Spleen (tissue), 11 donors: ENCODE measurements at regions not wholly inside any gene's neighbourhood (a gene's known extent, or its start where the extent isn't known, plus 50 kb on each side); places are given as distances from the start of the nearest gene placed in this dataset.
"Not testable (repeated sequence)": the region's sequence is repeated elsewhere in the genome, so short reads cannot be mapped to it uniquely, and the experiment has no call there.

Experiments
- DNase-seq: peaks from one replicate; pipeline ENCODE4 v3.0.0-alpha.2; 2020
- H3K27ac ChIP-seq, 8 donors: fragments of 200-600 bp; sonication (generic) in 7 of 8; 1 replicate in 4 of 8; 2 replicates in 4 of 8; pipeline versions ENCODE4 v1.5.0 to v1.8.0; 2016 to 2021; ENCODE audit warnings: inconsistent platforms in 4 of 8, mild to moderate bottlenecking in 4 of 8, moderate library complexity in 1 of 8
- H3K27me3 ChIP-seq, 7 donors: fragments of 200-600 bp; sonication (generic) in 6 of 7; replicated peaks in 1 of 7; 1 replicate in 4 of 7; 2 replicates in 3 of 7; pipeline versions ENCODE4 v1.5.0 to v1.8.0; 2016 to 2021; ENCODE audit warnings: inconsistent platforms in 3 of 7, mild to moderate bottlenecking in 1 of 7
- H3K36me3 ChIP-seq, 6 donors: fragments of 200-600 bp; sonication (generic) in 5 of 6; 1 replicate in 4 of 6; 2 replicates in 2 of 6; pipeline versions ENCODE4 v1.5.0 to v1.8.0; 2016 to 2021; ENCODE audit warnings: inconsistent platforms in 2 of 6
- H3K4me1 ChIP-seq, 6 donors: fragments of 200-600 bp; sonication (generic) in 5 of 6; 1 replicate in 3 of 6; 2 replicates in 3 of 6; pipeline versions ENCODE4 v1.5.0 to v1.8.0; 2016 to 2021; ENCODE audit warnings: inconsistent platforms in 3 of 6
- H3K4me3 ChIP-seq, 8 donors: fragments of 200-600 bp; sonication (generic) in 7 of 8; 1 replicate in 4 of 8; 2 replicates in 4 of 8; pipeline versions ENCODE4 v1.5.0 to v1.8.0; 2016 to 2021; ENCODE audit warnings: inconsistent platforms in 4 of 8, mild to moderate bottlenecking in 4 of 8, moderate library complexity in 2 of 8
- H3K9me3 ChIP-seq, 8 donors: fragments of 200-600 bp; sonication (generic) in 7 of 8; 1 replicate in 4 of 8; 2 replicates in 4 of 8; pipeline versions ENCODE4 v1.5.0 to v1.8.0; 2016 to 2021; ENCODE audit warnings: inconsistent platforms in 4 of 8
- POLR2A ChIP-seq, 3 donors: fragments of 450-650 bp; IDR thresholded peaks; one replicate each; pipeline ENCODE4 v1.5.1; 2017; ENCODE audit warnings: antibody characterized with exemption in 3 of 3, mild to moderate bottlenecking in 1 of 3
- POLR2AphosphoS5 ChIP-seq, 3 donors: sonication (generic); formaldehyde crosslinking; IDR thresholded peaks; one replicate each; pipeline ENCODE4 v1.5.1; 2017; ENCODE audit warnings: antibody characterized with exemption in 3 of 3
- WGBS, 5 donors: extraction: QIAGEN DNeasy Blood & Tissue Kit in 3 of 5; methylation state at CpG; one replicate each; pipeline versions ENCODE4 v1.1.5 to v1.1.7; 2013 to 2018; 5-methylcytosine and 5-hydroxymethylcytosine counted together
- intact Hi-C: fragments of 100-400 bp; cut with DNase I; formaldehyde crosslinking; loops from one replicate; pipeline ENCODE4 v1.15.0; 2023; ENCODE audit warnings: low total_unique reads
- TF ChIP-seq, protein P1 (sequence below), 11 experiments: fragments of 200-600 bp in 7 of 11; fragments of 450-650 bp in 4 of 11; sonication (generic) in 4 of 11; IDR thresholded peaks in 8 of 11; conservative IDR thresholded peaks in 3 of 11; 1 replicate in 7 of 11; 2 replicates in 4 of 11; pipeline versions ENCODE4 v1.4.0 to v1.8.0; 2016 to 2021; ENCODE audit warnings: antibody characterized with exemption in 11 of 11, inconsistent platforms in 4 of 11, mild to moderate bottlenecking in 1 of 11
- donor health status: healthy with polysubstance abuse.
- donor health status: DM: no; HTN: no; CAD: no; lungs with moderate emphysema.
- donor health status: DM: no; HTN: no; CAD: no.
- donor health status: Bipolar disorder and iron deficiency.
- donor health status: healthy.
- donor health status: DM: no; HTN: no; CAD: no.
- donor health status: DM: yes; HTN: yes; CAD: no.

DNA sequence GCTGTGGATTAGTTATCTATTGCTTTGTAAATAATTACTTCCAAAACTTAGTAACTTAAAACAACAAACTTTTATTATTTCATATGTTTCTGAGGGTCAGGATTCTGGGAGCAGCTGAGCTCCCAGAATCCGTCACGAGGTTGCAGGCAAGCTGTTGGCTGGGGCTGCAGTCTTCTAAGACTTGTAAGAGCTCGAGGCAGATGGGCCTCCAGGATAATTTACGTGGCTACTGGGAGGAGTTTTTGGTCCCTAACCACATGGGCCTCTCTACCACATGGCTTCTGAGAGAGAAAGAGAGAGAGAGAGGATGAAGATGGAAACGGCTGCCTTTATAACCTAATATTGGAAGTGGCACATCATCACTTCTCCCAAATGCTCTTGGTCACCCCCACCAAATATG, 64.9 kb upstream of the SULF2 start:
- peaks cover 0 to 5% (median 0%) of the 10 kb centered on the region in 8 donors for H3K9me3 ChIP-seq
- peaks cover 0 to 32% (median 0%) of the 10 kb centered on the region in 7 donors for H3K27me3 ChIP-seq
- intact Hi-C loops: no loop called here
- H3K4me3 ChIP-seq: no peak overlapping the region
- no peak for DNase-seq
- 66 to 77% (median 71%) methylated on average over 5 of the region's 5 CpGs for WGBS, 5 donors
- no peaks in the 10 kb centered on the region for H3K36me3 ChIP-seq
- no peak for TF ChIP-seq POLR2A (IDR thresholded peaks at IDR 0.05)
- TF ChIP-seq POLR2AphosphoS5 (IDR thresholded peaks at IDR 0.05): no peak
- TF ChIP-seq, protein P1, sequence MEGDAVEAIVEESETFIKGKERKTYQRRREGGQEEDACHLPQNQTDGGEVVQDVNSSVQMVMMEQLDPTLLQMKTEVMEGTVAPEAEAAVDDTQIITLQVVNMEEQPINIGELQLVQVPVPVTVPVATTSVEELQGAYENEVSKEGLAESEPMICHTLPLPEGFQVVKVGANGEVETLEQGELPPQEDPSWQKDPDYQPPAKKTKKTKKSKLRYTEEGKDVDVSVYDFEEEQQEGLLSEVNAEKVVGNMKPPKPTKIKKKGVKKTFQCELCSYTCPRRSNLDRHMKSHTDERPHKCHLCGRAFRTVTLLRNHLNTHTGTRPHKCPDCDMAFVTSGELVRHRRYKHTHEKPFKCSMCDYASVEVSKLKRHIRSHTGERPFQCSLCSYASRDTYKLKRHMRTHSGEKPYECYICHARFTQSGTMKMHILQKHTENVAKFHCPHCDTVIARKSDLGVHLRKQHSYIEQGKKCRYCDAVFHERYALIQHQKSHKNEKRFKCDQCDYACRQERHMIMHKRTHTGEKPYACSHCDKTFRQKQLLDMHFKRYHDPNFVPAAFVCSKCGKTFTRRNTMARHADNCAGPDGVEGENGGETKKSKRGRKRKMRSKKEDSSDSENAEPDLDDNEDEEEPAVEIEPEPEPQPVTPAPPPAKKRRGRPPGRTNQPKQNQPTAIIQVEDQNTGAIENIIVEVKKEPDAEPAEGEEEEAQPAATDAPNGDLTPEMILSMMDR (IDR thresholded peaks at IDR 0.05 in 8 of 11, conservative IDR thresholded peaks at IDR 0.05 in 3 of 11): no peak
- no peak overlapping the region for H3K27ac ChIP-seq
- H3K4me1 ChIP-seq: peaks cover 0 to 4% (median 0%) of the 10 kb centered on the region in 6 donors

- no peaks in the 10 kb centered on the region for H3K36me3 ChIP-seq
- H3K4me3 ChIP-seq: no peak overlapping the region
- no peaks in the 10 kb centered on the region for H3K9me3 ChIP-seq
- TF ChIP-seq POLR2AphosphoS5 (IDR thresholded peaks at IDR 0.05) (no peak), POLR2A (IDR thresholded peaks at IDR 0.05) (no peak)
- TF ChIP-seq, protein P1 (IDR thresholded peaks at IDR 0.05 in 8 of 11, conservative IDR thresholded peaks at IDR 0.05 in 3 of 11): no peak
- WGBS, 5 donors: 75 to 94% (median 83%) methylated on average over 2 of the region's 2 CpGs
- no peak for DNase-seq
- H3K27me3 ChIP-seq: peaks cover 0 to 32% (median 0%) of the 10 kb centered on the region in 7 donors
- intact Hi-C loops: no loop called here
- H3K27ac ChIP-seq: no peak overlapping the region
- H3K4me1 ChIP-seq: peaks cover 0 to 4% (median 0%) of the 10 kb centered on the region in 6 donors
These were observed 64.3 kb upstream of the SULF2 start for GRCh38 chr20:47849596-47849995.

- H3K4me3 ChIP-seq: no peak overlapping the region
- 69 to 88% (median 79%) methylated on average over 15 of the region's 15 CpGs for WGBS, 5 donors
- TF ChIP-seq, protein P1 (IDR thresholded peaks at IDR 0.05 in 8 of 11, conservative IDR thresholded peaks at IDR 0.05 in 3 of 11): no peak
- TF ChIP-seq POLR2A (IDR thresholded peaks at IDR 0.05): no peak
- TF ChIP-seq POLR2AphosphoS5 (IDR thresholded peaks at IDR 0.05): no peak
- peaks cover 0 to 32% (median 0%) of the 10 kb centered on the region in 7 donors for H3K27me3 ChIP-seq
- H3K36me3 ChIP-seq: no peaks in the 10 kb centered on the region
- no peak overlapping the region for H3K27ac ChIP-seq
- intact Hi-C loops: no loop called here
- H3K4me1 ChIP-seq: peaks cover 0 to 4% (median 0%) of the 10 kb centered on the region in 6 donors
- no peak for DNase-seq
- H3K9me3 ChIP-seq: no peaks in the 10 kb centered on the region
These were observed 63.7 kb upstream of the SULF2 start for GRCh38 chr20:47849006-47849405.

DNA sequence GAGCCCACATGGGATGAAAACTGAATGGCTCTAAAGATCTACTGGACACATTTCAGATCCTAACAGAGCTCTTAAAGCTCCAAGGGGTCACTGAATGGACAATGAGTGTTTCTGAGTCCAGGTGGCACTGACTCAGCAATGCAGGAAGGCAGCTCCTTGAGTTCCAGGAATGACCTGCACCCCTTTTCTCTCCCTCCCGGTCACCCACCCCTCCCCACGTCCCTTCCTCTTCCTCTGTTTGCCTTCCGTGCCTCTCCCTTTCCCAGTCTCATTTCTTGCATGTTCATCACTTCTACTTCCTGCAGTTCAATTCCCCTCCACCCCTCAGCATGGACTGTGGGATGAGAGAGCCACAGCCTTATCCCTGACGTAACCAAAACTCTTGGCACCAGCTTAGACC, 63.3 kb upstream of the SULF2 start:
- intact Hi-C loops, DNase-seq, H3K9me3 ChIP-seq, H3K4me3 ChIP-seq, H3K27ac ChIP-seq, H3K4me1 ChIP-seq, H3K36me3 ChIP-seq: not testable (repeated sequence)
- WGBS, 5 donors: 16 to 33% (median 23%) methylated on average over 4 of the region's 4 CpGs
- H3K27me3 ChIP-seq: peaks cover 0 to 32% (median 0%) of the 10 kb centered on the region in 7 donors
